ENCODE measurements at regions not wholly inside any gene's neighbourhood (a gene's known extent, or its start where the extent isn't known, plus 50 kb on each side); places are given as distances from the start of the nearest gene placed in this dataset.

DNA sequence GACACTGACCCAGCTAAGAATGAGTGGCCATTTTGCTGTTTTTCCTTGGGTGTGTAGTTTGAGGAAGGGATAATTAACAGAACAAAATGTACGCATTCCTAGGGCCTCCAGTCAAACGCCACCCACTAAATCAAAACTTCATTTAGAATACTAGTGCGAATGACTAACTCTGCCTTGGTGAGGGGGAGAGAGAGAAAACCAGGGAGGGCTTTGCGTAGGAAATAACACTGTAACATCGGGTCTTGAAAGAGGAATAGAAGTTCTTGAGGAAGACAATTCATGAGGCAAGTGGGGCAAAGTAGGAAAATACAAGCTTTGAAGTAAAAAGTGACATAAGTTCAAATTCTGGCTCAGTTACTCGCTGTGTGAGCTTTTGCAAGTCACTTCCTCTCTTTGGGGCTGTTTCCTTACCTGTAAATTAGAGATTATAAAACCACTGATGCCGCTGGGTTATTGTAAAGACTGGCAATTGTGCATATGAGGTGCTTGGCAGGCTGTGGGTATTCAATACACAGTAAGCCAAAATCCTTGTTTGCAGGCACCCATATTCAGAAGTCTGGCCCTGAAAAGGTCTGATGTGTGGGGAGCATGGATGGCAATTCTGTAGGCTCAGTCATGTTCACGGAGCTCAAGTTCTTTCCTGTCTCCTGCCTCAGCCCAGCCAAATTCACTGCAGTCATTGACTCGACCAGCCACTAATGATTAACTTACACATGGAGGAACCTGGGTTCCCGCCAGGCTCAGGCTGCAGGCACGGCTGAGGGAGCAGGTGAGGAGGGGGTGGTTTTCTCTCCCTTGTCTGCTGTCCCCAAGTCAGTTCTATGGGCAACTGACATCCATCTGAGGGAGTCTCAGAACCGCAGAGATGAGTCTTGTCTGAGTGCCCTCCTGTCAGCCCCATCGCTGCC, 140.3 kb upstream of the CSF3R start:
- H3K4me1 ChIP-seq, result no peaks in the 10 kb centered on the region

DNA sequence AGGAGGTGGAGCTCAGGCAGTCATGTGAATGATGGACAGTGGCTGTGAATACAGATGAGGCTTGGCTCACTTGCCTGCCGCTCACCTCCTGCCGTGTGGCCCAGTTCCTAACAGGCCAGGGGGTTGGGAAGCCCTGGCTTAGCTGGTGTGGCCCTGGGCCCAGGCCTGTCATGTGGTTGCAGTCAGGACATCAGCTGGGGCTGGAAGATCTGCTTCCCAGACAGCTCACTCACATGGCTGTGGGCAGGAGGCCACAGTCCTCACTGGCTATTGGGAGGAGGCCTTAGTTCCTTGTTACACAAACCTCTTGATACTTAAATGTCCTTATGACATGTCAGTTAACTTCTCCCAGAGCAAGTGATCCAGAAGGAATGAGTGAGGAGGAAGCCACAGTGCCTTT, 138.8 kb upstream of the CSF3R start:
- no peaks in the 10 kb centered on the region for H3K9me3 ChIP-seq
- TF ChIP-seq POLR2A (IDR thresholded peaks at IDR 0.05), result no peak
- TF ChIP-seq, protein P1, sequence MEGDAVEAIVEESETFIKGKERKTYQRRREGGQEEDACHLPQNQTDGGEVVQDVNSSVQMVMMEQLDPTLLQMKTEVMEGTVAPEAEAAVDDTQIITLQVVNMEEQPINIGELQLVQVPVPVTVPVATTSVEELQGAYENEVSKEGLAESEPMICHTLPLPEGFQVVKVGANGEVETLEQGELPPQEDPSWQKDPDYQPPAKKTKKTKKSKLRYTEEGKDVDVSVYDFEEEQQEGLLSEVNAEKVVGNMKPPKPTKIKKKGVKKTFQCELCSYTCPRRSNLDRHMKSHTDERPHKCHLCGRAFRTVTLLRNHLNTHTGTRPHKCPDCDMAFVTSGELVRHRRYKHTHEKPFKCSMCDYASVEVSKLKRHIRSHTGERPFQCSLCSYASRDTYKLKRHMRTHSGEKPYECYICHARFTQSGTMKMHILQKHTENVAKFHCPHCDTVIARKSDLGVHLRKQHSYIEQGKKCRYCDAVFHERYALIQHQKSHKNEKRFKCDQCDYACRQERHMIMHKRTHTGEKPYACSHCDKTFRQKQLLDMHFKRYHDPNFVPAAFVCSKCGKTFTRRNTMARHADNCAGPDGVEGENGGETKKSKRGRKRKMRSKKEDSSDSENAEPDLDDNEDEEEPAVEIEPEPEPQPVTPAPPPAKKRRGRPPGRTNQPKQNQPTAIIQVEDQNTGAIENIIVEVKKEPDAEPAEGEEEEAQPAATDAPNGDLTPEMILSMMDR (IDR thresholded peaks at IDR 0.05), result no peak
- WGBS, 2 donors, result 92% methylated on average over 2 of the region's 2 CpGs; no CpG with 5 or more reads in 1 of the 2 donors
- H3K4me3 ChIP-seq, result no peak overlapping the region
- no peak for DNase-seq
- H3K27ac ChIP-seq, result no peak overlapping the region
- intact Hi-C loops (cut with DNase I; ENCODE audit: low total_unique reads), result no loop called here
- no peaks in the 10 kb centered on the region for H3K27me3 ChIP-seq
- no peaks in the 10 kb centered on the region for H3K36me3 ChIP-seq (ENCODE audit: low read depth, missing control alignments)
- H3K4me1 ChIP-seq, result no peaks in the 10 kb centered on the region

More for the DNA sequence above, 140.3 kb upstream of the CSF3R start:
- Histone ChIP-seq H3K4me3 (no peak overlapping the region), H3K36me3 (ENCODE audit: low read depth, missing control alignments) (no peaks in the 10 kb centered on the region), H3K9me3 (no peaks in the 10 kb centered on the region), H3K27ac (no peak overlapping the region), H3K27me3 (no peaks in the 10 kb centered on the region)
- intact Hi-C loops (cut with DNase I; ENCODE audit: low total_unique reads), result no loop called here
- 61 to 62% methylated on average over 13 of the region's 13 CpGs for WGBS, 2 donors
- TF ChIP-seq, protein P1 (IDR thresholded peaks at IDR 0.05), result no peak
- no peak for TF ChIP-seq POLR2A (IDR thresholded peaks at IDR 0.05)
- DNase-seq, result no peak

DNA sequence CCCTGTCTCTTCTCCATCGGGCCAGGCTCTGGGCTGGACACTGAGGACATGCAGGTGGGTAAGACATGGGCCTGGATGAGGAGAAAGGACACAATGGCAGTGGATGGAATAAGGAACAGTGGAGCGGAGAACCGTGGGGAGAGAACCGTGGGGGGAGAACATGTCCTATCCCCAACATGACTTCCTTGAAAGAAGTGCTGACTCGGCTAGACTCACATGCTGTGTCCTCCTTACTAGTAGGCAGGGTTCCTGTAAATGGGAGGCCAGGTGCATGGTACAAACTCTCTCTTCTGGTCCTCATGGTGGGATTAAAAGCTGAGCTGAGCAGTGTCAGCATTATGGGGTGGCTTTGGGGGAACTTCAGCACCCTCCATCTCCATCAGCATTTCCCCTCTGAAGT, 137.4 kb upstream of the CSF3R start:
- Histone ChIP-seq H3K4me3 (no peak overlapping the region), H3K27me3 (no peaks in the 10 kb centered on the region), H3K36me3 (ENCODE audit: low read depth, missing control alignments) (no peaks in the 10 kb centered on the region), H3K4me1 (no peaks in the 10 kb centered on the region), H3K9me3 (no peaks in the 10 kb centered on the region), H3K27ac (no peak overlapping the region)
- 87 to 90% methylated on average over 5 of the region's 5 CpGs for WGBS, 2 donors
- DNase-seq, result no peak
- intact Hi-C loops (cut with DNase I; ENCODE audit: low total_unique reads), result no loop called here
- no peak for TF ChIP-seq POLR2A (IDR thresholded peaks at IDR 0.05)
- TF ChIP-seq, protein P1 (IDR thresholded peaks at IDR 0.05), result no peak

DNA sequence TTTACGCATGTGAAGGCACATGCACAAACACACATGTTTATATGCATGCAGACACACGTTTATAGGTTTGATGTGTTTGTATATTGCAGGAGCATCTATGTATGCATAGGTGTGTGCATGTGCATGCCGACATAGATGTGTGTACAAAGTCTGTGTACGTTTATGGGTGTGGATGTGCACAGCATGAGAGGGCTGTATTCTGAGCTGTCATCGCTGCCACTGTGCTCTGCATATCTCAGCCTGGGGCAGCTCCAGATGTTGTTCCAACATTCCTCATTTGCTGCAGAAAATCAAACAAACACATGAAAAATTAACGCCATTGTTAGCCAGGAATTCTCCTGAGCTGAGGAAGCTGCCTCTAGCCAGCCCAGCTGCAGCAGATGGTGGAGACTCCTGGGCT, 132.3 kb upstream of the CSF3R start:
- no peaks in the 10 kb centered on the region for H3K27me3 ChIP-seq
- intact Hi-C loops (cut with DNase I; ENCODE audit: low total_unique reads), result no loop called here
- H3K4me1 ChIP-seq, result no peaks in the 10 kb centered on the region
- no peak for DNase-seq
- H3K9me3 ChIP-seq, result no peaks in the 10 kb centered on the region
- no peak for TF ChIP-seq POLR2A (IDR thresholded peaks at IDR 0.05)
- TF ChIP-seq, protein P1 (IDR thresholded peaks at IDR 0.05), result no peak
- H3K4me3 ChIP-seq, result no peak overlapping the region
- WGBS, 2 donors, result 78 to 83% methylated on average over 6 of the region's 6 CpGs
- H3K27ac ChIP-seq, result no peak overlapping the region
- no peaks in the 10 kb centered on the region for H3K36me3 ChIP-seq (ENCODE audit: low read depth, missing control alignments)

DNA sequence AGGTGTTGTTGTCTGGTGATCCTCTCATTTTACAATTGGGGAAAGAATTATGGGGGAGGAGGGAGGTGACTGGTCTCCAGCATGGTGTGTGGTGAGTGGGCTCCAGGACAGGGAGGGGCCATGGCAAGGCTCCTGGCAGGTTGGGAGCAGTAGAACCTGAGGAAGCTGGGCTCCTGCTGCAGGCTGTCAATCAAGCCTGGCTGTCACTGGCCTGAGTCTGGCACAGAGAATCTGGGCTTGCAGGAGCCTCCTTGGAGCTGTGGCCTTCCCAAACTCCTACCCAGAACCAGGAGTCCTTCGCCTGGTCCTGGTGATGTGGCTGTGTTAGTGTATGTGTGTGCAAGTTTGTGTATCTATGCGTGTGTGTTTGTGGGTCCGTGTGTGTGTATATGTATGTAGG, 131.9 kb upstream of the CSF3R start:
- TF ChIP-seq POLR2A (IDR thresholded peaks at IDR 0.05), result no peak
- TF ChIP-seq, protein P1 (IDR thresholded peaks at IDR 0.05), result no peak
- intact Hi-C loops (cut with DNase I; ENCODE audit: low total_unique reads), result no loop called here
- WGBS, 2 donors, result 91 to 100% methylated on average over 2 to 3 of the region's 3 CpGs
- Histone ChIP-seq H3K4me1 (no peaks in the 10 kb centered on the region), H3K4me3 (no peak overlapping the region), H3K9me3 (no peaks in the 10 kb centered on the region), H3K27me3 (no peaks in the 10 kb centered on the region), H3K27ac (no peak overlapping the region), H3K36me3 (ENCODE audit: low read depth, missing control alignments) (no peaks in the 10 kb centered on the region)
- no peak for DNase-seq

Data from testis (tissue), 2 donors.